K562 (cell line): ENCODE measurements at regions not wholly inside any gene's neighbourhood (a gene's known extent, or its start where the extent isn't known, plus 50 kb on each side); places are given as distances from the start of the nearest gene placed in this dataset.

Experiments used
- ATAC-seq: fragments of 200-7000 bp; cut with Tn5 transposase; 3 replicates; pipeline ENCODE4 v1.9.1; 2020; ENCODE audit warnings: moderate library complexity
- BruUV-seq: library from RNA; stranded (reverse); fragments of 400-500 nt; replicated peaks from 2 replicates; lab custom pipeline; 2021; lab: Mats Ljungman, UMichigan
- CTCF ChIA-PET: fragments of 300-600 bp; formaldehyde crosslinking; extraction: SDS; loops from one replicate; lab custom pipeline; 2021; ENCODE audit warnings: low intra/inter-chr PET ratio; lab: Yijun Ruan, JAX
- POLR2A ChIA-PET: fragments of 300-600, 350-650 bp; sonication (Branson Sonifier 250); formaldehyde crosslinking; extraction: SDS; loops from one replicate; lab custom pipeline; 2021; ENCODE audit warnings: antibody characterized with exemption, inconsistent platforms; lab: Yijun Ruan, JAX
- DNase-seq, 4 experiments: peaks; one replicate each; pipeline versions ENCODE4 v3.0.0 to v3.0.0-alpha.2; 2011 to 2018; ENCODE audit warnings: low spot score in 3 of 4, mixed read lengths in 3 of 4; ENCODE audit errors: extremely low read depth in 1 of 4
- FAIRE-seq: peaks from 2 replicates; lab custom pipeline; 2011; peaks lifted over from hg19 to GRCh38; lab: Jason Lieb, UNC
- H2AFZ ChIP-seq: 2 replicates; pipeline ENCODE4 v1.6.0; 2011; ENCODE audit warnings: low read depth, low read length, control low read depth, inconsistent platforms
- H3K27ac ChIP-seq: fragments of 200-600 bp; 3 replicates; pipeline ENCODE4 v1.8.0; 2011; ENCODE audit warnings: low read depth, mild to moderate bottlenecking, control low read depth, inconsistent platforms, low read length, moderate library complexity, mixed read lengths; ENCODE audit errors: extremely low read depth
- H3K27me3 ChIP-seq, 2 experiments: fragments of 300-600 bp in 1 of 2; 2 replicates in 1 of 2; 3 replicates in 1 of 2; pipeline versions ENCODE4 v1.6.0 to v1.8.0; 2011; ENCODE audit warnings: inconsistent platforms in 2 of 2, low read length in 2 of 2, mild to moderate bottlenecking in 1 of 2, mixed read lengths in 1 of 2, moderate library complexity in 1 of 2; ENCODE audit not compliant: control insufficient read depth in 2 of 2, insufficient read depth in 2 of 2
- H3K36me3 ChIP-seq: fragments of 300-600 bp; 3 replicates; pipeline ENCODE4 v1.8.0; 2011; ENCODE audit warnings: mild to moderate bottlenecking, low read length, inconsistent platforms; ENCODE audit not compliant: control insufficient read depth, insufficient read depth
- H3K4me1 ChIP-seq, 2 experiments: fragments of 200-600 bp in 1 of 2; replicated peaks in 1 of 2; 2 replicates in 1 of 2; 3 replicates in 1 of 2; pipeline versions ENCODE4 v1.5.1 to v1.8.0; 2011; ENCODE audit warnings: inconsistent platforms in 2 of 2, low read length in 2 of 2, mild to moderate bottlenecking in 1 of 2, mixed read lengths in 1 of 2, moderate library complexity in 1 of 2; ENCODE audit not compliant: control insufficient read depth in 2 of 2, insufficient read depth in 2 of 2
- H3K4me2 ChIP-seq: 2 replicates; pipeline ENCODE4 v1.6.1; 2011; ENCODE audit warnings: low read length, control low read depth, inconsistent platforms, mixed read lengths; ENCODE audit not compliant: insufficient read depth
- H3K4me3 ChIP-seq: fragments of 200-600 bp; sonication (generic), shearing (Covaris generic); 2 replicates; pipeline ENCODE4 v1.5.1; 2016; ENCODE audit warnings: control low read depth, inconsistent platforms
- H3K79me2 ChIP-seq: fragments of 200-600 bp; 3 replicates; pipeline ENCODE4 v1.8.0; 2011; ENCODE audit warnings: low read length, inconsistent platforms; ENCODE audit not compliant: control insufficient read depth, insufficient read depth
- H3K9ac ChIP-seq, 2 experiments: 2 replicates each; pipeline versions ENCODE4 v1.6.0 to v1.6.1; 2011; ENCODE audit warnings: low read depth in 2 of 2, low read length in 2 of 2, control low read depth in 1 of 2, inconsistent platforms in 1 of 2, mild to moderate bottlenecking in 1 of 2, mixed read lengths in 1 of 2; ENCODE audit not compliant: insufficient read depth in 1 of 2
- H3K9me1 ChIP-seq: one replicate; pipeline ENCODE4 v1.6.0; 2011; ENCODE audit warnings: inconsistent platforms, mild to moderate bottlenecking, low read length, moderate library complexity; ENCODE audit not compliant: control insufficient read depth, insufficient read depth
- H3K9me3 ChIP-seq: replicated peaks from 2 replicates; pipeline ENCODE4 v1.5.1; 2011; ENCODE audit warnings: low read depth, low read length, inconsistent platforms; ENCODE audit not compliant: control insufficient read depth, insufficient read depth
- H4K20me1 ChIP-seq: replicated peaks from 2 replicates; pipeline ENCODE4 v1.6.1; 2011; ENCODE audit warnings: low read length, inconsistent platforms, mixed read lengths; ENCODE audit not compliant: control insufficient read depth, insufficient read depth
- BCLAF1 ChIP-seq, 2 experiments: fragments of 450-650 bp in 1 of 2; IDR thresholded peaks; 2 replicates each; pipeline ENCODE4 v1.6.1; 2011 to 2017; ENCODE audit warnings: low read depth in 2 of 2, antibody characterized with exemption in 1 of 2, borderline replicate concordance in 1 of 2, low read length in 1 of 2, mild to moderate bottlenecking in 1 of 2, mixed read lengths in 1 of 2; ENCODE audit not compliant: control insufficient read depth in 1 of 2
- EHMT2 ChIP-seq: fragments of 450-650 bp; IDR thresholded peaks from 2 replicates; pipeline ENCODE4 v1.6.1; 2018; ENCODE audit warnings: antibody characterized with exemption
- PCBP1 ChIP-seq: fragments of 200-400 bp; formaldehyde crosslinking; IDR thresholded peaks from 2 replicates; pipeline ENCODE4 v1.6.1; 2018; ENCODE audit warnings: mild to moderate bottlenecking, low read depth, low read length; ENCODE audit not compliant: poor library complexity, severe bottlenecking
- TCF7 ChIP-seq: sonication (generic); IDR thresholded peaks from 2 replicates; pipeline ENCODE4 v1.6.1; 2016; ENCODE audit warnings: antibody characterized with exemption, borderline replicate concordance
- WHSC1 ChIP-seq: IDR thresholded peaks from one replicate; pipeline ENCODE4 v1.6.1; 2012; ENCODE audit warnings: low read length, control low read depth, inconsistent platforms
- ZBED1 ChIP-seq: IDR thresholded peaks from 2 replicates; pipeline ENCODE4 v1.6.1; 2014
- ZKSCAN1 ChIP-seq: fragments of 150-350 bp; IDR thresholded peaks from 2 replicates; pipeline ENCODE4 v1.6.1; 2016; ENCODE audit warnings: low read depth, low read length
- ZNF79 ChIP-seq: fragments of 250-450 bp; sonication (Bioruptor Pico); IDR thresholded peaks from 2 replicates; pipeline ENCODE4 v1.4.0; 2020; ENCODE audit warnings: low read depth, mild to moderate bottlenecking, moderate library complexity
- WGBS: fragments of 100-300 bp; shearing (Covaris generic); methylation state at CpG from one replicate; pipeline ENCODE4 v1.1.6; 2016; ENCODE audit warnings: low coverage, mixed read lengths; ENCODE audit not compliant: insufficient coverage; ENCODE audit errors: missing lambda C conversion rate; 5-methylcytosine and 5-hydroxymethylcytosine counted together
- in situ Hi-C: fragments of 300-500 bp; cut with MboI; formaldehyde crosslinking; loops from 4 replicates; pipeline ENCODE4 v1.15.0; 2018; ENCODE audit warnings: inconsistent platforms, mixed read lengths
- intact Hi-C: fragments of 100-400 bp; cut with micrococcal nuclease; formaldehyde crosslinking; loops from 2 replicates; pipeline ENCODE4 v1.14.2; 2022
- TF ChIP-seq, protein P1 (sequence below): IDR thresholded peaks from 3 replicates; pipeline ENCODE4 v1.6.1; 2011; ENCODE audit warnings: borderline replicate concordance, mild to moderate bottlenecking, moderate library complexity; ENCODE audit not compliant: insufficient read length; ENCODE audit errors: extremely low read depth
- TF ChIP-seq, protein P2 (sequence below): sonication (generic); formaldehyde crosslinking; IDR thresholded peaks from 2 replicates; pipeline ENCODE4 v1.4.0; 2020; ENCODE audit warnings: mild to moderate bottlenecking, missing genetic modification reagents

- FAIRE-seq (no peak), ATAC-seq (no peak), DNase-seq (no peak)
- Histone ChIP-seq H3K4me2 (no peak overlapping the region), H3K4me3 (no peak overlapping the region), H3K9ac (no peak overlapping the region), H3K36me3 (no peaks in the 10 kb centered on the region), H3K27ac (no peak overlapping the region), H3K79me2 (no peaks in the 10 kb centered on the region), H3K9me1 (no peaks in the 10 kb centered on the region), H2AFZ (no peak overlapping the region), H4K20me1 (0 out of 2 replicates have a peak, but pooled peaks cover 6% of the 10 kb centered on the region), H3K9me3 (no peaks in the 10 kb centered on the region), H3K4me1 (no peaks in the 10 kb centered on the region), H3K27me3 (no peaks in the 10 kb centered on the region)
- ChIA-PET POLR2A (interaction anchor here (0.7 kb wide), 1 partner anchor 8 kb away, joined by 3 read pairs; no protein-coding TSS in a partner anchor), CTCF (no interaction called here)
- intact Hi-C loops = loop anchor here (10.0 kb wide), 1 partner anchor 189 kb away; no protein-coding TSS in a partner anchor
- BruUV-seq = no TSS peak
- in situ Hi-C loops = no loop called here
- WGBS = 3% methylated on average over 2 of the region's 2 CpGs
- no peak for TF ChIP-seq ZNF79
- TF ChIP-seq WHSC1 = no peak
- no peak for TF ChIP-seq BCLAF1 (IDR thresholded peaks at IDR 0.05; ENCODE audit: borderline replicate concordance in 1 of 2, control insufficient read depth in 1 of 2, low read depth in 2 of 2, low read length in 1 of 2)
- TF ChIP-seq ZBED1 = no peak
- TF ChIP-seq PCBP1 = no peak
- TF ChIP-seq EHMT2 = no peak
- TF ChIP-seq, protein P1, sequence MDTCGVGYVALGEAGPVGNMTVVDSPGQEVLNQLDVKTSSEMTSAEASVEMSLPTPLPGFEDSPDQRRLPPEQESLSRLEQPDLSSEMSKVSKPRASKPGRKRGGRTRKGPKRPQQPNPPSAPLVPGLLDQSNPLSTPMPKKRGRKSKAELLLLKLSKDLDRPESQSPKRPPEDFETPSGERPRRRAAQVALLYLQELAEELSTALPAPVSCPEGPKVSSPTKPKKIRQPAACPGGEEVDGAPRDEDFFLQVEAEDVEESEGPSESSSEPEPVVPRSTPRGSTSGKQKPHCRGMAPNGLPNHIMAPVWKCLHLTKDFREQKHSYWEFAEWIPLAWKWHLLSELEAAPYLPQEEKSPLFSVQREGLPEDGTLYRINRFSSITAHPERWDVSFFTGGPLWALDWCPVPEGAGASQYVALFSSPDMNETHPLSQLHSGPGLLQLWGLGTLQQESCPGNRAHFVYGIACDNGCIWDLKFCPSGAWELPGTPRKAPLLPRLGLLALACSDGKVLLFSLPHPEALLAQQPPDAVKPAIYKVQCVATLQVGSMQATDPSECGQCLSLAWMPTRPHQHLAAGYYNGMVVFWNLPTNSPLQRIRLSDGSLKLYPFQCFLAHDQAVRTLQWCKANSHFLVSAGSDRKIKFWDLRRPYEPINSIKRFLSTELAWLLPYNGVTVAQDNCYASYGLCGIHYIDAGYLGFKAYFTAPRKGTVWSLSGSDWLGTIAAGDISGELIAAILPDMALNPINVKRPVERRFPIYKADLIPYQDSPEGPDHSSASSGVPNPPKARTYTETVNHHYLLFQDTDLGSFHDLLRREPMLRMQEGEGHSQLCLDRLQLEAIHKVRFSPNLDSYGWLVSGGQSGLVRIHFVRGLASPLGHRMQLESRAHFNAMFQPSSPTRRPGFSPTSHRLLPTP = no peak
- TF ChIP-seq TCF7 = no peak
- no peak for TF ChIP-seq ZKSCAN1
- TF ChIP-seq, protein P2, sequence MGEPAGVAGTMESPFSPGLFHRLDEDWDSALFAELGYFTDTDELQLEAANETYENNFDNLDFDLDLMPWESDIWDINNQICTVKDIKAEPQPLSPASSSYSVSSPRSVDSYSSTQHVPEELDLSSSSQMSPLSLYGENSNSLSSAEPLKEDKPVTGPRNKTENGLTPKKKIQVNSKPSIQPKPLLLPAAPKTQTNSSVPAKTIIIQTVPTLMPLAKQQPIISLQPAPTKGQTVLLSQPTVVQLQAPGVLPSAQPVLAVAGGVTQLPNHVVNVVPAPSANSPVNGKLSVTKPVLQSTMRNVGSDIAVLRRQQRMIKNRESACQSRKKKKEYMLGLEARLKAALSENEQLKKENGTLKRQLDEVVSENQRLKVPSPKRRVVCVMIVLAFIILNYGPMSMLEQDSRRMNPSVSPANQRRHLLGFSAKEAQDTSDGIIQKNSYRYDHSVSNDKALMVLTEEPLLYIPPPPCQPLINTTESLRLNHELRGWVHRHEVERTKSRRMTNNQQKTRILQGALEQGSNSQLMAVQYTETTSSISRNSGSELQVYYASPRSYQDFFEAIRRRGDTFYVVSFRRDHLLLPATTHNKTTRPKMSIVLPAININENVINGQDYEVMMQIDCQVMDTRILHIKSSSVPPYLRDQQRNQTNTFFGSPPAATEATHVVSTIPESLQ (CRISPR knock-in tag) = no peak
These were observed 77.5 kb upstream of the DYNLRB2 start for GRCh38 chr16:80463326-80463725.
